GM12878 (cell line): ENCODE measurements at regions not wholly inside any gene's neighbourhood (a gene's known extent, or its start where the extent isn't known, plus 50 kb on each side); places are given as distances from the start of the nearest gene placed in this dataset.

Source experiments
- ATAC-seq: fragments of 200-7000 bp; cut with Tn5 transposase; 3 replicates; pipeline ENCODE4 v1.9.1; 2020; ENCODE audit warnings: mild to moderate bottlenecking, moderate library complexity
- BruUV-seq: library from RNA; stranded (reverse); fragments of 400-500 nt; replicated peaks from 2 replicates; lab custom pipeline; 2021; lab: Mats Ljungman, UMichigan
- CTCF ChIA-PET: fragments of 300-600 bp; sonication (Branson Sonifier 250); formaldehyde crosslinking; extraction: SDS; loops from one replicate; lab custom pipeline; 2021; ENCODE audit warnings: inconsistent platforms; lab: Yijun Ruan, JAX
- POLR2A ChIA-PET: fragments of 350-600 bp; formaldehyde crosslinking; extraction: SDS; loops from one replicate; lab custom pipeline; 2021; ENCODE audit warnings: inconsistent platforms; lab: Charles Lee
- RAD21 ChIA-PET: fragments of 300-600 bp; sonication (Branson Sonifier 250); formaldehyde crosslinking; loops from one replicate; lab custom pipeline; 2023; ENCODE audit warnings: antibody characterized with exemption; ENCODE audit not compliant: unreplicated experiment; lab: Charles Lee
- SMC1A ChIA-PET: fragments of 300-600 bp; sonication (Branson Sonifier 250); formaldehyde crosslinking; loops from one replicate; lab custom pipeline; 2023; ENCODE audit not compliant: unreplicated experiment, uncharacterized antibody; lab: Charles Lee
- DNase-seq: peaks from one replicate; pipeline ENCODE4 v3.0.0-alpha.2; 2011; ENCODE audit warnings: low read depth, low spot score
- FAIRE-seq: peaks from 3 replicates; lab custom pipeline; 2011; peaks lifted over from hg19 to GRCh38; lab: Jason Lieb, UNC
- H2AFZ ChIP-seq: 2 replicates; pipeline ENCODE4 v1.6.0; 2011; ENCODE audit warnings: low read depth, low read length, control low read depth; ENCODE audit not compliant: control insufficient read depth
- H3K27ac ChIP-seq: 2 replicates; pipeline ENCODE4 v1.5.1; 2011; ENCODE audit warnings: control low read depth; ENCODE audit not compliant: control insufficient read depth, insufficient read depth
- H3K27me3 ChIP-seq, 2 experiments: replicated peaks in 1 of 2; 2 replicates each; pipeline versions ENCODE4 v1.6.0 to v1.6.1; 2011; ENCODE audit warnings: low read length in 1 of 2; ENCODE audit not compliant: control insufficient read depth in 2 of 2, insufficient read depth in 2 of 2
- H3K36me3 ChIP-seq, 2 experiments: 2 replicates each; pipeline ENCODE4 v1.5.1; 2011; ENCODE audit warnings: low read length in 1 of 2; ENCODE audit not compliant: control insufficient read depth in 2 of 2, insufficient read depth in 2 of 2
- H3K4me1 ChIP-seq: 2 replicates; pipeline ENCODE4 v1.6.1; 2011; ENCODE audit warnings: mild to moderate bottlenecking, low read length, moderate library complexity, mixed read lengths; ENCODE audit not compliant: control insufficient read depth, insufficient read depth
- H3K4me2 ChIP-seq: 2 replicates; pipeline ENCODE4 v1.6.0; 2011; ENCODE audit warnings: control low read depth; ENCODE audit not compliant: control insufficient read depth, insufficient read depth
- H3K4me3 ChIP-seq: fragments of 200-600 bp; sonication (generic); 2 replicates; pipeline ENCODE4 v1.5.1; 2016
- H3K79me2 ChIP-seq: 2 replicates; pipeline ENCODE4 v1.6.0; 2011; ENCODE audit warnings: low read length; ENCODE audit not compliant: control insufficient read depth, insufficient read depth
- H3K9ac ChIP-seq: 2 replicates; pipeline ENCODE4 v1.8.0; 2011; ENCODE audit warnings: low read length, control low read depth, mixed read lengths; ENCODE audit not compliant: control insufficient read depth, insufficient read depth
- H3K9me3 ChIP-seq: replicated peaks from 3 replicates; pipeline ENCODE4 v1.5.1; 2011; ENCODE audit warnings: mild to moderate bottlenecking, low read length; ENCODE audit not compliant: control insufficient read depth, insufficient read depth
- H4K20me1 ChIP-seq: 2 replicates; pipeline ENCODE4 v1.6.0; 2011; ENCODE audit not compliant: control insufficient read depth, insufficient read depth
- BCL11A ChIP-seq: IDR thresholded peaks from 2 replicates; pipeline ENCODE4 v1.6.1; 2011; ENCODE audit warnings: low read depth, low read length
- CEBPB ChIP-seq, 2 experiments: fragments of 150-350 bp in 1 of 2; IDR thresholded peaks; 2 replicates each; pipeline ENCODE4 v1.6.1; 2012 to 2014; ENCODE audit warnings: low read depth in 2 of 2, low read length in 2 of 2, borderline replicate concordance in 1 of 2, inconsistent platforms in 1 of 2
- IRF4 ChIP-seq: IDR thresholded peaks from 2 replicates; pipeline ENCODE4 v1.6.1; 2011; ENCODE audit warnings: low read depth, low read length
- LARP7 ChIP-seq: fragments of 450-650 bp; IDR thresholded peaks from 2 replicates; pipeline ENCODE4 v1.6.1; 2017; ENCODE audit warnings: mild to moderate bottlenecking
- NR2F1 ChIP-seq: fragments of 450-650 bp; conservative IDR thresholded peaks from 2 replicates; pipeline ENCODE4 v1.6.1; 2017; ENCODE audit warnings: mild to moderate bottlenecking
- PBX3 ChIP-seq: IDR thresholded peaks from 2 replicates; pipeline ENCODE4 v1.6.1; 2011; ENCODE audit warnings: mild to moderate bottlenecking, low read depth, low read length, moderate library complexity; ENCODE audit not compliant: insufficient replicate concordance
- RFX5 ChIP-seq: IDR thresholded peaks from 2 replicates; pipeline ENCODE4 v1.6.1; 2011; ENCODE audit warnings: low read depth, low read length, improper control_type of control experiment
- SKIL ChIP-seq: fragments of 450-650 bp; IDR thresholded peaks from 2 replicates; pipeline ENCODE4 v1.6.1; 2017; ENCODE audit warnings: mild to moderate bottlenecking, low read depth, inconsistent platforms; ENCODE audit not compliant: poor library complexity, severe bottlenecking
- TCF3 ChIP-seq: IDR thresholded peaks from 2 replicates; pipeline ENCODE4 v1.6.1; 2012; ENCODE audit warnings: low read depth, mild to moderate bottlenecking, low read length, borderline replicate concordance; ENCODE audit not compliant: insufficient read depth
- ZBTB11 ChIP-seq: fragments of 450-650 bp; formaldehyde crosslinking; IDR thresholded peaks from 2 replicates; pipeline ENCODE4 v1.5.0; 2022; ENCODE audit warnings: mild to moderate bottlenecking, missing genetic modification characterization
- WGBS: methylation state at CpG from one replicate; pipeline ENCODE4 v1.1.6; 2016; ENCODE audit warnings: low lambda C conversion rate; ENCODE audit not compliant: insufficient replicate concordance, insufficient coverage; ENCODE audit errors: missing lambda C conversion rate; 5-methylcytosine and 5-hydroxymethylcytosine counted together
- in situ Hi-C: fragments of 300-500 bp; cut with MboI; formaldehyde crosslinking; loops from 9 replicates; pipeline ENCODE4 v1.14.3; 2018; ENCODE audit warnings: mixed read lengths
- intact Hi-C: fragments of 100-400 bp; cut with micrococcal nuclease; formaldehyde crosslinking; loops from one replicate; pipeline ENCODE4 v1.14.2; 2022; ENCODE audit not compliant: unreplicated experiment
- TF ChIP-seq, protein P1 (sequence below): fragments of 450-650 bp; formaldehyde crosslinking; IDR thresholded peaks from 2 replicates; pipeline ENCODE4 v1.4.0; 2022; ENCODE audit warnings: mild to moderate bottlenecking, moderate library complexity

DNA sequence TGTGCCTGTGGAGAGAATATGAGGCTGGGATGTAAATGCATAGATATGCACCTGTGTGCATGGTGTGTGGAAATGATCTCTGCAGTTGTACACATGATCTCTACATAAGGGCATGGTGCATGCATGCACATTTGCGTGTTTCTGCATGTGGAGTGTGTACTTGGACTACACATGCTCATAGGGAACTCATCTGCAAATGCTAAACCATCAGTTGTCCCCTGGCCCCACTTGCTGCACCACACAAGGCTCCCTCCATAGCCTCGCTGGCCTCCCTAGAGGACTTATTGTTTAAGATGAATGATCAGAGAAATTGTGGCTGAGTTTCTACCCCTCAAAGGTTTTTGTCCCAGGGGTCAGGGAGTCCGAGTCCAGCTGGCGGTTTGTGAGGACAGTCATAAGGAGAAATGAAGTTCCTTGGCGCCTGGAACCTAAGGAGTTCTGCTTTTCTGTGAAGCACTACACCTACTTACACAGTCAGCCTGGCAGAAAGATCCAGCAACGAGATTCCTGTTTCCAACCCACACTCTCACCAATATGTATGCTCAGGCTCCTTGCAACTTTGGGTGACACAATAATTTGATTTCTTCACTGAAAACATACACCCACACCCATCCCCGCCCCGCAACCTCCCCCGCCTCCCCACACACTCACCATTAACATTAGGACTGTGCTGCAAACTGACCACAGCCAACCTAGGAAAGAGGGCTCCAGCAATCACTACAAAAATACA lies 79.9 kb upstream of the CPEB4 start:
- FAIRE-seq: no peak
- no peak overlapping the region for H3K4me3 ChIP-seq
- H3K79me2 ChIP-seq: no peaks in the 10 kb centered on the region
- no peak overlapping the region for H3K4me2 ChIP-seq
- no peak overlapping the region for H2AFZ ChIP-seq
- no peak for DNase-seq
- ChIA-PET RAD21 (interaction anchor here (1.0 to 1.4 kb wide), 2 partner anchors 16 to 18 kb away, joined by 3 read pairs; no protein-coding TSS in a partner anchor), CTCF (no interaction called here), POLR2A (no interaction called here), SMC1A (interaction anchor here (1.8 kb wide), 1 partner anchor 15 kb away, joined by 4 read pairs; no protein-coding TSS in a partner anchor)
- H3K36me3 ChIP-seq: no peaks in the 10 kb centered on the region
- H3K9ac ChIP-seq: no peak overlapping the region
- H3K27me3 ChIP-seq: no peaks in the 10 kb centered on the region
- ATAC-seq: no peak; the same call in 2 of the 3 replicates
- 53% methylated on average over 9 of the region's 9 CpGs for WGBS
- no peaks in the 10 kb centered on the region for H4K20me1 ChIP-seq
- no peaks in the 10 kb centered on the region; the same call in 2 of the 3 replicates for H3K9me3 ChIP-seq
- in situ Hi-C loops (no loop called here), intact Hi-C loops (no loop called here)
- H3K27ac ChIP-seq: no peak overlapping the region
- no peak for TF ChIP-seq LARP7
- no peak for TF ChIP-seq RFX5
- TF ChIP-seq SKIL: no peak
- no peak for TF ChIP-seq CEBPB (IDR thresholded peaks at IDR 0.05; ENCODE audit: borderline replicate concordance in 1 of 2, low read depth in 2 of 2, low read length in 2 of 2)
- TF ChIP-seq NR2F1: no peak
- TF ChIP-seq, protein P1, sequence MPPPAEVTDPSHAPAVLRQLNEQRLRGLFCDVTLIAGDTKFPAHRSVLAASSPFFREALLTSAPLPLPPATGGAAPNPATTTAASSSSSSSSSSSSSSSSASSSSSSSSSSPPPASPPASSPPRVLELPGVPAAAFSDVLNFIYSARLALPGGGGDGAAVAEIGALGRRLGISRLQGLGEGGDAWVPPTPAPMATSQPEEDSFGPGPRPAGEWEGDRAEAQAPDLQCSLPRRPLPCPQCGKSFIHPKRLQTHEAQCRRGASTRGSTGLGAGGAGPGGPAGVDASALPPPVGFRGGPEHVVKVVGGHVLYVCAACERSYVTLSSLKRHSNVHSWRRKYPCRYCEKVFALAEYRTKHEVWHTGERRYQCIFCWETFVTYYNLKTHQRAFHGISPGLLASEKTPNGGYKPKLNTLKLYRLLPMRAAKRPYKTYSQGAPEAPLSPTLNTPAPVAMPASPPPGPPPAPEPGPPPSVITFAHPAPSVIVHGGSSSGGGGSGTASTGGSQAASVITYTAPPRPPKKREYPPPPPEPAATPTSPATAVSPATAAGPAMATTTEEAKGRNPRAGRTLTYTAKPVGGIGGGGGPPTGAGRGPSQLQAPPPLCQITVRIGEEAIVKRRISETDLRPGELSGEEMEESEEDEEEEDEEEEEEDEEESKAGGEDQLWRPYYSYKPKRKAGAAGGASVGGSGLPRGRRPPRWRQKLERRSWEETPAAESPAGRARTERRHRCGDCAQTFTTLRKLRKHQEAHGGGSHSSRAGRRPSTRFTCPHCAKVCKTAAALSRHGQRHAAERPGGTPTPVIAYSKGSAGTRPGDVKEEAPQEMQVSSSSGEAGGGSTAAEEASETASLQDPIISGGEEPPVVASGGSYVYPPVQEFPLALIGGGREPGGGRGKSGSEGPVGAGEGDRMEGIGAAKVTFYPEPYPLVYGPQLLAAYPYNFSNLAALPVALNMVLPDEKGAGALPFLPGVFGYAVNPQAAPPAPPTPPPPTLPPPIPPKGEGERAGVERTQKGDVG (CRISPR knock-in tag): no peak
- no peak for TF ChIP-seq BCL11A
- TF ChIP-seq TCF3: no peak
- TF ChIP-seq ZBTB11 (CRISPR knock-in tag): no peak
- no peak for TF ChIP-seq IRF4
- TF ChIP-seq PBX3: no peak
- BruUV-seq: no TSS peak
- H3K4me1 ChIP-seq: peaks cover under 1% of the 10 kb centered on the region; the same call in 1 of the 2 replicates
